ENCODE measurements at regions not wholly inside any gene's neighbourhood (a gene's known extent, or its start where the extent isn't known, plus 50 kb on each side); places are given as distances from the start of the nearest gene placed in this dataset.

GRCh38 chr3:145557405-145557804, 603.6 kb downstream of the PLOD2 start:
- no peaks in the 10 kb centered on the region for H3K4me1 Mint-ChIP-seq
- Histone ChIP-seq H3K9me3 (replicated peaks in 1 of 2; ENCODE audit: control insufficient read depth in 1 of 2, insufficient read depth in 1 of 2, low read length in 2 of 2) (peaks cover 0 to 12% of the 10 kb centered on the region in 2 donors), H3K4me3 (replicated peaks in 1 of 3; ENCODE audit: low read depth in 2 of 3, low read length in 3 of 3) (no peak overlapping the region), H3K79me2 (ENCODE audit: insufficient read depth, low read length) (no peaks in the 10 kb centered on the region), H3K36me3 (replicated peaks in 1 of 2; ENCODE audit: control insufficient read depth in 1 of 2, insufficient read depth in 2 of 2, low read length in 2 of 2) (no peaks in the 10 kb centered on the region), H4K20me1 (ENCODE audit: insufficient read depth, low read length) (no peaks in the 10 kb centered on the region), H3K9ac (ENCODE audit: insufficient read depth, low read length, poor library complexity, severe bottlenecking) (no peak overlapping the region), H2AFZ (ENCODE audit: insufficient read depth, low read depth, low read length, poor library complexity, severe bottlenecking) (no peak overlapping the region), H3K4me1 (ENCODE audit: control insufficient read depth in 1 of 2, insufficient read depth in 2 of 2, low read length in 2 of 2) (no peaks in the 10 kb centered on the region), H3K27me3 (ENCODE audit: control insufficient read depth in 2 of 2, insufficient read depth in 2 of 2, low read length in 2 of 2) (no peaks in the 10 kb centered on the region), H3K27ac (ENCODE audit: low read depth in 1 of 2, low read length in 2 of 2) (no peak overlapping the region), H3K4me2 (replicated peaks; ENCODE audit: extremely low read depth, low read length, poor library complexity, severe bottlenecking) (no peak overlapping the region)
- H3K27me3 Mint-ChIP-seq (ENCODE audit: low read depth in 3 of 3) = no peaks in the 10 kb centered on the region
- no peak overlapping the region for H3K4me3 Mint-ChIP-seq
- H3K9me3 Mint-ChIP-seq = peaks cover 16 to 31% (median 22%) of the 10 kb centered on the region in 7 donors
- DNase-seq = no peak
- H3K36me3 Mint-ChIP-seq = no peaks in the 10 kb centered on the region
- H3K27ac Mint-ChIP-seq = no peak overlapping the region
- WGBS (ENCODE audit: insufficient coverage) = no CpG with 5 or more reads among the region's 2 CpGs
- TF ChIP-seq CTCF (IDR thresholded peaks at IDR 0.05) = no peak
- intact Hi-C loops (cut with micrococcal nuclease) = no loop called here

GRCh38 chr3:145578471-145578870, 582.5 kb downstream of the PLOD2 start:
- Histone ChIP-seq H4K20me1 (ENCODE audit: insufficient read depth, low read length) (no peaks in the 10 kb centered on the region), H3K79me2 (ENCODE audit: insufficient read depth, low read length) (no peaks in the 10 kb centered on the region), H3K9ac (ENCODE audit: insufficient read depth, low read length, poor library complexity, severe bottlenecking) (no peak overlapping the region), H3K27me3 (ENCODE audit: control insufficient read depth in 2 of 2, insufficient read depth in 2 of 2, low read length in 2 of 2) (no peaks in the 10 kb centered on the region), H3K4me2 (replicated peaks; ENCODE audit: extremely low read depth, low read length, poor library complexity, severe bottlenecking) (no peak overlapping the region), H2AFZ (ENCODE audit: insufficient read depth, low read depth, low read length, poor library complexity, severe bottlenecking) (no peak overlapping the region), H3K4me3 (replicated peaks in 1 of 3; ENCODE audit: low read depth in 2 of 3, low read length in 3 of 3) (no peak overlapping the region), H3K4me1 (ENCODE audit: control insufficient read depth in 1 of 2, insufficient read depth in 2 of 2, low read length in 2 of 2) (no peaks in the 10 kb centered on the region), H3K9me3 (replicated peaks in 1 of 2; ENCODE audit: control insufficient read depth in 1 of 2, insufficient read depth in 1 of 2, low read length in 2 of 2) (peaks cover 0 to 7% of the 10 kb centered on the region in 2 donors), H3K36me3 (replicated peaks in 1 of 2; ENCODE audit: control insufficient read depth in 1 of 2, insufficient read depth in 2 of 2, low read length in 2 of 2) (no peaks in the 10 kb centered on the region), H3K27ac (ENCODE audit: low read depth in 1 of 2, low read length in 2 of 2) (no peak overlapping the region)
- Mint-ChIP-seq H3K36me3 (no peaks in the 10 kb centered on the region), H3K9me3 (peaks cover 0 to 8% (median 2%) of the 10 kb centered on the region in 7 donors), H3K27ac (no peak overlapping the region), H3K4me1 (no peaks in the 10 kb centered on the region), H3K4me3 (no peak overlapping the region), H3K27me3 (ENCODE audit: low read depth in 3 of 3) (no peaks in the 10 kb centered on the region)
- intact Hi-C loops (cut with micrococcal nuclease) = no loop called here
- 56% methylated on average over 1 of the region's 1 CpG for WGBS (ENCODE audit: insufficient coverage)
- DNase-seq = no peak
- no peak for TF ChIP-seq CTCF (IDR thresholded peaks at IDR 0.05)

All from CD14-positive monocyte (primary cell).